ENCODE measurements at regions not wholly inside any gene's neighbourhood (a gene's known extent, or its start where the extent isn't known, plus 50 kb on each side); places are given as distances from the start of the nearest gene placed in this dataset.

GRCh38 chr11:121767433-121767832 lies 314.7 kb upstream of the SORL1-AS1 start:
- TF ChIP-seq CTCF (IDR thresholded peaks at IDR 0.05) (no peak), POLR2A (IDR thresholded peaks at IDR 0.05) (no peak)

All from thyroid gland (tissue), 4 donors.